AG10803 (cell line): ENCODE measurements at regions not wholly inside any gene's neighbourhood (a gene's known extent, or its start where the extent isn't known, plus 50 kb on each side); places are given as distances from the start of the nearest gene placed in this dataset.

Experiments
- DNase-seq: peaks from one replicate; pipeline ENCODE4 v3.0.0; 2010; ENCODE audit warnings: low read depth
- H3K4me3 ChIP-seq: 2 replicates; pipeline ENCODE4 v1.5.1; 2011; ENCODE audit warnings: mild to moderate bottlenecking, low read length, control low read depth
- CTCF ChIP-seq: conservative IDR thresholded peaks from 2 replicates; pipeline ENCODE4 v1.5.1; 2011; ENCODE audit warnings: mild to moderate bottlenecking, low read length, control low read depth, inconsistent platforms

GRCh38 chr16:9203956-9204355 lies 112.5 kb downstream of the HAPSTR1 start:
- no peak for TF ChIP-seq CTCF
- H3K4me3 ChIP-seq, result no peak overlapping the region
- DNase-seq, result no peak

GRCh38 chr16:9205661-9206060 lies 114.2 kb downstream of the HAPSTR1 start:
- TF ChIP-seq CTCF, result no peak
- DNase-seq, result no peak
- no peak overlapping the region for H3K4me3 ChIP-seq

GRCh38 chr16:9206156-9206555 lies 114.7 kb downstream of the HAPSTR1 start:
- no peak for DNase-seq
- no peak overlapping the region for H3K4me3 ChIP-seq
- no peak for TF ChIP-seq CTCF

- no peak for TF ChIP-seq CTCF
- H3K4me3 ChIP-seq, result no peak overlapping the region
- DNase-seq, result no peak
Measured at GRCh38 chr16:9212621-9213020, 121.2 kb downstream of the HAPSTR1 start.

- H3K4me3 ChIP-seq, result no peak overlapping the region
- no peak for DNase-seq
- no peak for TF ChIP-seq CTCF
Measured at GRCh38 chr16:9219813-9220212, 128.4 kb downstream of the HAPSTR1 start.

GRCh38 chr16:9225527-9226316 lies 134.3 kb downstream of the HAPSTR1 start:
- H3K4me3 ChIP-seq, result no peak overlapping the region
- peak; percentile 43; the same call in 1 of the 2 replicates for TF ChIP-seq CTCF
- DNase-seq, result peak; percentile 5

GRCh38 chr16:9226924-9227323 lies 135.5 kb downstream of the HAPSTR1 start:
- no peak for TF ChIP-seq CTCF
- H3K4me3 ChIP-seq, result no peak overlapping the region
- DNase-seq, result no peak
